SU-DHL-6 (cell line): ENCODE measurements at regions not wholly inside any gene's neighbourhood (a gene's known extent, or its start where the extent isn't known, plus 50 kb on each side); places are given as distances from the start of the nearest gene placed in this dataset.

Experiments used
- CTCF ChIP-seq: fragments of 200-600 bp; sonication (generic); IDR thresholded peaks from one replicate; pipeline ENCODE4 v1.5.1; 2017; ENCODE audit warnings: antibody characterized with exemption, mild to moderate bottlenecking, low read length, moderate library complexity; ENCODE audit not compliant: insufficient read depth, poor library complexity, severe bottlenecking
- EZH2phosphoT487 ChIP-seq: fragments of 200-600 bp; sonication (generic), shearing (Covaris generic); conservative IDR thresholded peaks from 2 replicates; pipeline ENCODE4 v1.6.1; 2018; ENCODE audit warnings: mild to moderate bottlenecking, antibody characterized with exemption, low read length, moderate library complexity, mixed read lengths

- TF ChIP-seq CTCF (no peak), EZH2phosphoT487 (no peak)
These were observed 51.2 kb upstream of the CSF3R start for GRCh38 chr1:36533897-36534296.
